ENCODE measurements at regions not wholly inside any gene's neighbourhood (a gene's known extent, or its start where the extent isn't known, plus 50 kb on each side); places are given as distances from the start of the nearest gene placed in this dataset.

GRCh38 chr13:44156294-44156658 lies 217.3 kb upstream of the SERP2 start:
- no peak for DNase-seq

DNA sequence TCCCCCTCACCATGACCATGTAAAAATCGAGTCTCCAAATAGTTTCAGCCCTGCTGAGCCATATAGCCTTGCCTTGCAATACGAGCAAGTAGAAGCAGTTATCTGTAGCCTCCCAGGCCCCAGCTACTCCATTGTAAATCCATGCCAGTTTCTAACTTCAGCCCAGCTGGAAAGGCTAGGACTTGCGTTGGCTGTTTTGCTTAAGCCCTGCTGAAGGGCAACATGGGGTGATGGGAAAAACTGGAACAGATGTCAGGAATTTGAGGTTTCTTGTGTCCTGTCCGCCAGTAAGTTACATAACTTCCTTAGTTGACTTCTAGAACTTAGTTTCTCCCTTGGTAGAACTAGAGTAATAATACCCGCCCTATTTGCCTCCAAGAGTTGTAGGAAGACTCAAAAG lies 216.0 kb upstream of the SERP2 start:
- DNase-seq = no peak

DNA sequence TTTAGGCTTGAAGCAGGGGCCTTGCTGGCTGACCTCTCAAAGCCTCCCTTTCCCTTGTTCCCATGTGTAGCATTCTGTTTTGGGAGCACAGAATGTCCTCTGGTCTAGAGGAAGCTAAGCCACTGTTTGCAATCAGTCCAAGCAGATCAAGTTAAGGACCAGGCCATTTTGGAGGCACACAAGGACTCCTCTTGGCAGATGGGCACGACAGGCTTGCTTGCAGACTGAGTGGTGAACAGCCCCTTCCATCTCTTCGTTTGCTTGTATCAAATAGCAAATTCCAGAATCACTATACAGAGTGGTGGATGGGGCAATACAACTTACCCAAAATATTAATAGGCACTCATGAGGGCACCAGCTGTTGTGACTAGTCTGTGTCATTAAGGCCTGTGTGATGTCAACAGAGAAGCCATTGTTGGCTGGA lies 215.5 kb upstream of the SERP2 start:
- DNase-seq = no peak

DNA sequence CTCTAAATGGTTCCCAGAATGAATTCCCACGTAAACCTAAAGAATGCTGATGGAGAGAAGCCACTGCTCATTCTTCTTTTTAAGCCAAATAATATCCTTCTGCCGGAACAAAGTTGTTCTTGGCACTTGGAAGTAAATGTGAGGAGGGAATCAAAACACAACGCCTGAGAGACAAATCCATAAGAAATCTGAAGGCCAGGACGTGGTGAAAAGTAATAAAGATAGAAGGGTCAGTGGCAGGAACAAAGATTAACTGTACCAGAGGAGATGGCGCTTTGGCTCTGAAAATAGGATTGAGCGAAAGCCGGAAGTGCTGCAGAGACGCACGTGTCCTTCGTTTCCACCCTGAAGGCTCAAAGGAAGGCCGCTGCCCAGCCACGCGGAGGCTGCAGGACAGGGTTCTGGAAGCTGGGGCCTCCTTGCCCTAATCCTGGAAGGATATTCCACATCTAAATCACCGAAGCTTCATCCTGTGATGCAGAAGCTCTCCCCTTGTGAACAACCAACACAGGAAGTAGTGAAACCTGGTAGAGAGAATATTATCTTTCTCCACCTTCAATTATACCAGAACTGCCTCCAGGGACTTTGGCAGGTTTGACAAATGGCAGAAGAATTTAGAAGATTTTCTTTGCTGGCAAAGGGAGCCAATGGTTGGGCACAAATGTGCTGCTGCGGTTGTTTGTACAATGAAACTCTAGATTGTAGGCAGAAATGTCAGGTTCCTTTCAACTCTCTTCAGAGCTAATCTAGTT lies 214.6 kb upstream of the SERP2 start:
- DNase-seq = no peak

- no peak for DNase-seq
Observed at GRCh38 chr13:44159633-44160279, 213.9 kb upstream of the SERP2 start.

DNA sequence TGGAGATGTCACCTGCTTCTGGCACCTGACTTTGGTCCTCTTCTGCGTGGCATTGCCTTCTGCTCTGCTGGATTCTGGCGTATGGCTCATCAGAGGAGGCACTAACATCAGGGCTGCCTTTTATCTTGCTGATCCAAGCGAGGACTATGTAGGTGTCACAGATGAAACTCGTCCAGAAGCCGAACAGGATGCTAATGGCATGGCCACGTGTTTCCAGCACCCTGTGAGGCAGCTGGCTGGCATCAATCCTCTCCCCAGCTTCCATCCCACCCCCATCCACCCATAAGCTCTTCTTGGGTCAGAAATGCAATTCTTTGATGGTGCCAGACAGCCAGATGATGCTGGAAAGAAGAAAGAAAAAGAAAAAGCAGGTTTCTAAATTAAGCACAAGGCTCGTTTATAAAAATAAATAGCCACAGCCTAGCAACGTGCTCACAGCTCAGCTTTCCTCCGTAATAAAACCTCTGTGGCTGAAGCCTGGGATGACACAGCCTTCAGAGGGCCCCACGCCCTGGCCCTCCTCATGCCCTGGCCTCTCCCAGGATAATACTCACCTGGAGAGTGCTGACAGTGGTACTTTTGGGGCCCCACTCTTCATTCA lies 212.9 kb upstream of the SERP2 start:
- no peak for DNase-seq

- no peak for DNase-seq
Observed at GRCh38 chr13:44163108-44163507, 210.5 kb upstream of the SERP2 start.

GRCh38 chr13:44165221-44165888 lies 208.3 kb upstream of the SERP2 start:
- DNase-seq = no peak

GRCh38 chr13:44165889-44166496 lies 207.6 kb upstream of the SERP2 start:
- no peak for DNase-seq

DNA sequence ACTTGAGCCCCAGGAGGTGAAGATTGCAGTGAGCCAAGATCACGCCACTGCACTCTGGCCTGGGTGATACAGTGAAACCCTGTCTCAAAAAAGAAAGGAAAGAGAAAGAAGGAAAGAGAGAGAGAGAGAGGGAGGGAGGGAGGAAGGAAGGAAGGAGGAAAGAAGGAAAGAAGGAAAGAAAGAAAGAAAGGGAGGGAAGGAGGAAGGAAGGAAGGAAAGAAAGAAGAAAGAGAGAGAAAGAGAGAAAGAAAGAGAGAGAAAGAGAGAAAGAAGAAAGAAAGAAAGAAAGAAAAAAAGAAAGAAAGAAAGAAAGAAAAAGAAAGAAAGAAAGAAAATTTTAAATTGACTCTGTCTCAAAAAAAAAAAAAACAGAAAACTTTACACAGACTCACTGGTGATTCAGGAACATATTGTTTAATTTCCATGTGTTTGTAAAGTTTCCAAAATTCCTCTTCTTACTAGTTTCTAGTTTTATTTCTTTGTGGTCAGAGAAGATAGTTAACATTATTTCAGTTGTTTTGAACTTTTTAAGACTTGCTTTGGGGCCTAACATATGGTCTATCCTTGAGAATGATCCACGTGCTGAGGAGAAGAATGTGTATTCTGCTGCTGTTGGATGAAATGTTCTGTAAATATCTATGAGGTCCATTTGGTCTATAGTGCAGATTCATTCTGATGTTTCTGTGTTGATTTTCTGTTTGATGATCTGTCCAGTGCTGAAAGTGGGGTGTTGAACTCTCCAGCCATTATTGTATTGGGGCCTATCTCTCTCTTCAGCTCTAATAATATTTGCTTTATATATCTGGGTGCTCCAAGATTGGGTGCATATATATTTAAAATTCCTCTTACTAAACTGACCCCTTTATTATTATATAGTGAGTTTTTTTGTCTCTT lies 204.4 kb upstream of the SERP2 start:
- no peak for DNase-seq

DNA sequence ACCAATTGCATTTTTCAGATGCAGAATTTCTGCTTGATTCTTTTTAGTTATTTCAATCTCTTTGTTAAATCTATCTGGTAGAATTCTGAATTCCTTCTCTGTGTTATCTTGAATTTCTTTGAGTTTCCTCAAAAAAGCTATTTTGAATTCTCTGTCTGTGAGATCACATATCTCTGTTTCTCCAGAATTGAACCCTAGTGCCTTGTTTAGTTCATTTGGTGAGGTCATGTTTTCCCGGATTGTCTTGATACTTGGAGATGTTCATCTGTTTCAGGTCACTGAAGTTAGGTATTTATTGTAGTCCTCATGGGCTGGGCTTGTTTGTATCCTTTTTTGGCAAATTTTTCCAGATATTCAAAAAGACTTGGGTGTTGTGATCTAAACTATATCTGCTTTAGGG lies 202.9 kb upstream of the SERP2 start:
- DNase-seq = no peak

DNA sequence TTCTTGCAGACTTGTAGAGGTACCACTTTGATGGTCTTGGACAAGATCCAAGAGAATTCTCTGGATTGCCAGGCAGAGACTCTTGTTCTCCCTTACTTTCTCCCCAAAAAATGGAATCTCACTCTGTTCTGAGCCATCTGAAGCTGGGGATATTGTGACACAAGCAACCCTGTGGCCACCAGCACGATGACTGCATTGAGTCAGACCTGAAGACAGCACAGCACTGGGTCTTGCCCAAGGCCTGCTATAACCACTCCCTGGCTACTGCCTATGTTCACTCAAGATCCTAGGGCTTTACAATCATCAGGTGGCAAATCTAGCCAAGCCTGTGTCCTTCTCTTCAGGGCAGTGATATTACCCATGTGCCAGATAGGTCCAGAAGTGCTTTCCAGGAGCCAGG lies 202.5 kb upstream of the SERP2 start:
- DNase-seq = no peak

- no peak for DNase-seq
Observed at GRCh38 chr13:44171861-44172260, 201.8 kb upstream of the SERP2 start.

GRCh38 chr13:44172281-44172810 lies 201.3 kb upstream of the SERP2 start:
- DNase-seq = no peak

DNA sequence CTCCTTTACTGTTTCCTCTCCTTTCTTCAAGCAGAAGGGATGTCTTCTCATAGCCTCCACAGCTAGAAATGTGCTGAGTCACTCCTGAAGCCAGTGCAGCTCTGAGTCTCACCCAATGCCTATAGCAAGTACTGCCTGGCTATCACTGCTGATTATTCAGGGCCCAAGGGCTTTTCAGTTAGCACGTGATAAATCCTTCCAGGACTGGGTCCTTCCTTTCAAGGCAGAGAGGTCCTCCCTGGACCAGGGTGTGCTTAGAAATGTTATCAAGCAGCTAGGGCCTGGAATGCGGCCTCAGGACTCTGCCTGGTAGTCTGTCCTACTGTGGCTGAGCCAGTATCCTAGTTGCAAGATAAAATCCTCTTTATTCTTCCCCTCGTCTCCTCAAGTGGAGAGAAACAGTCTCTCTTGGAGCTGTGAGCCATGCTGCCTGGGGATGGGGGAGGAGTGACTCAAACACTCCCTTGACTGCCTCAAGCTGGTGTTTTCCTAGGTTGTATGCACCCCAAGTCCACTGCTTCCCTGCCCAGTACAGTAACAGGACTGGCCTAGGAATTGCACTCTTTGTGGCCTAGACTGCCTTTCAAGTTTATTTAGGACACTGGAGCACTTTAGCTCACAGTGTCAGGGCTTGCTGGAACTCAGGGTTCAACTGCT lies 198.7 kb upstream of the SERP2 start:
- no peak for DNase-seq

DNA sequence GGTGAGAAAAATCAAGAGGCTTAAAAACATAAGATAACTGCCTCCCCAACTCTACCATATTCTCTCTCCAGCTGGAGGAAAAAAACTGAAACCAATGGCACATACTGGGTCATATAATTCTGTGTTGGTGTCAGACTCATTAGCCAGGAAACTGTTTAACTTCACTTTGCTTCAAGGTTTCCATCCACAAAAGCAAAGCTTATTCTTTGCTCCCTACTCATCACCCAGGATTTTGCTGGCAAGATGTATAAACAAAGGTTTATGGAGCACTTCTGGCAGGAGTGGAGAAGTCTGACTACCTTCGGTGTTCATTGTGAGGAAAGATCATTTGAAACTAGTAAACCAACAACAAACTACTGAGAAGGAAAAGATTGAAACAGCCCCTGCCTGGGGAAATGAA lies 197.5 kb upstream of the SERP2 start:
- no peak for DNase-seq

- no peak for DNase-seq
Observed at GRCh38 chr13:44180876-44181536, 192.6 kb upstream of the SERP2 start.

DNA sequence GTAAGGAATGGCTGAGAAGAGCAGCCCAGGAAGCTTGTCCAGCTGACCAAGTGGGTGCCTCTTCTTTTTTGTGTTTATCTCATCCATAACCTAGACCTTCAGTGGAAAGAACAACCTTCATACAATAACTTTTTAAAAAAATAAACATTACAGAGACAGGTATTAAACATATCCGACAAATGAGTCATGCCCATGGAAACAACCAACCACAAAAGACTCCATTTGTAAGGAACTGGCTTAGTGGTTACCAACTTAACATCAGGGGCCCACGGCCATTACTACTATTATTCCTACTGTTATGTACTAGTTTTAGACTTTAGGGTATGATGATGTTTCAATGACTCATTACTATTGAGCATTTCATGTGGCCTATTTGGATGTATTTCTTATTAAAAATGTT lies 191.7 kb upstream of the SERP2 start:
- DNase-seq = no peak

- DNase-seq = no peak
Observed at GRCh38 chr13:44184740-44185139, 188.9 kb upstream of the SERP2 start.

DNA sequence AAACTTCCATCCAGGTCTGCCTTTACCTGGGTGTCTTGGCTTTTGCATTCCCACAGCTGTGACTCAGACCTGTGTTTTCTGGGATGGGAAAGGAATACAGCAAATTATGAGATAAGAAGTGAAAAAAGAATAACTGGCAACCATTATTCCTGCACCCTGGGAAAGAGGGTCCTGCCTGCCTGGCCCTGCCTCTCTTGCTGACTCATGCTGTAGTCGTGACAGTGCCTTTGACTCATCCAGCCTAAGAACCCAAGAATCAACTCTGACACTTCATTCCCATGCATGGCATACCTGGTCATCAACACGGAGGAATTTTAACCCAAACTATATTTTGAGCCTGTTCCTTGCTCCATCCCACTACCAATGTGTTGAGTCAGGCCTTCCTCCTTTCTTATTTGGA lies 185.4 kb upstream of the SERP2 start:
- no peak for DNase-seq

- DNase-seq = no peak
Observed at GRCh38 chr13:44189085-44189484, 184.5 kb upstream of the SERP2 start.
